SK-N-SH (cell line): ENCODE measurements at regions not wholly inside any gene's neighbourhood (a gene's known extent, or its start where the extent isn't known, plus 50 kb on each side); places are given as distances from the start of the nearest gene placed in this dataset.

ENCODE experiments used
- CTCF ChIP-seq: fragments of 200-600 bp; sonication (generic); IDR thresholded peaks from 2 replicates; pipeline ENCODE4 v1.6.1; 2017; ENCODE audit warnings: antibody characterized with exemption, mild to moderate bottlenecking, moderate library complexity
- EZH2phosphoT487 ChIP-seq: fragments of 200-600 bp; sonication (generic); IDR thresholded peaks from 2 replicates; pipeline ENCODE4 v1.6.1; 2017; ENCODE audit warnings: low read depth, mixed run types, mild to moderate bottlenecking, antibody characterized with exemption, moderate library complexity, borderline replicate concordance
- RAD21 ChIP-seq: IDR thresholded peaks from 2 replicates; pipeline ENCODE4 v1.6.1; 2012; ENCODE audit warnings: mild to moderate bottlenecking, low read length
- YY1 ChIP-seq: IDR thresholded peaks from 2 replicates; pipeline ENCODE4 v1.4.0; 2012; ENCODE audit warnings: low read depth, mild to moderate bottlenecking

GRCh38 chr16:9338510-9338909, 247.1 kb downstream of the HAPSTR1 start:
- no peak for TF ChIP-seq RAD21
- TF ChIP-seq CTCF, result no peak
- no peak for TF ChIP-seq EZH2phosphoT487
- no peak for TF ChIP-seq YY1
